GM12878 (cell line): ENCODE measurements at regions not wholly inside any gene's neighbourhood (a gene's known extent, or its start where the extent isn't known, plus 50 kb on each side); places are given as distances from the start of the nearest gene placed in this dataset.

Experiments used
- ATAC-seq: fragments of 200-7000 bp; cut with Tn5 transposase; 3 replicates; pipeline ENCODE4 v1.9.1; 2020; ENCODE audit warnings: mild to moderate bottlenecking, moderate library complexity
- BruUV-seq: library from RNA; stranded (reverse); fragments of 400-500 nt; replicated peaks from 2 replicates; lab custom pipeline; 2021; lab: Mats Ljungman, UMichigan
- CTCF ChIA-PET: fragments of 300-600 bp; sonication (Branson Sonifier 250); formaldehyde crosslinking; extraction: SDS; loops from one replicate; lab custom pipeline; 2021; ENCODE audit warnings: inconsistent platforms; lab: Yijun Ruan, JAX
- POLR2A ChIA-PET: fragments of 350-600 bp; formaldehyde crosslinking; extraction: SDS; loops from one replicate; lab custom pipeline; 2021; ENCODE audit warnings: inconsistent platforms; lab: Charles Lee
- RAD21 ChIA-PET: fragments of 300-600 bp; sonication (Branson Sonifier 250); formaldehyde crosslinking; loops from one replicate; lab custom pipeline; 2023; ENCODE audit warnings: antibody characterized with exemption; ENCODE audit not compliant: unreplicated experiment; lab: Charles Lee
- SMC1A ChIA-PET: fragments of 300-600 bp; sonication (Branson Sonifier 250); formaldehyde crosslinking; loops from one replicate; lab custom pipeline; 2023; ENCODE audit not compliant: unreplicated experiment, uncharacterized antibody; lab: Charles Lee
- DNase-seq: peaks from one replicate; pipeline ENCODE4 v3.0.0-alpha.2; 2011; ENCODE audit warnings: low read depth, low spot score
- FAIRE-seq: peaks from 3 replicates; lab custom pipeline; 2011; peaks lifted over from hg19 to GRCh38; lab: Jason Lieb, UNC
- H2AFZ ChIP-seq: 2 replicates; pipeline ENCODE4 v1.6.0; 2011; ENCODE audit warnings: low read depth, low read length, control low read depth; ENCODE audit not compliant: control insufficient read depth
- H3K27ac ChIP-seq: 2 replicates; pipeline ENCODE4 v1.5.1; 2011; ENCODE audit warnings: control low read depth; ENCODE audit not compliant: control insufficient read depth, insufficient read depth
- H3K27me3 ChIP-seq, 2 experiments: replicated peaks in 1 of 2; 2 replicates each; pipeline versions ENCODE4 v1.6.0 to v1.6.1; 2011; ENCODE audit warnings: low read length in 1 of 2; ENCODE audit not compliant: control insufficient read depth in 2 of 2, insufficient read depth in 2 of 2
- H3K36me3 ChIP-seq, 2 experiments: 2 replicates each; pipeline ENCODE4 v1.5.1; 2011; ENCODE audit warnings: low read length in 1 of 2; ENCODE audit not compliant: control insufficient read depth in 2 of 2, insufficient read depth in 2 of 2
- H3K4me1 ChIP-seq: 2 replicates; pipeline ENCODE4 v1.6.1; 2011; ENCODE audit warnings: mild to moderate bottlenecking, low read length, moderate library complexity, mixed read lengths; ENCODE audit not compliant: control insufficient read depth, insufficient read depth
- H3K4me2 ChIP-seq: 2 replicates; pipeline ENCODE4 v1.6.0; 2011; ENCODE audit warnings: control low read depth; ENCODE audit not compliant: control insufficient read depth, insufficient read depth
- H3K4me3 ChIP-seq: fragments of 200-600 bp; sonication (generic); 2 replicates; pipeline ENCODE4 v1.5.1; 2016
- H3K79me2 ChIP-seq: 2 replicates; pipeline ENCODE4 v1.6.0; 2011; ENCODE audit warnings: low read length; ENCODE audit not compliant: control insufficient read depth, insufficient read depth
- H3K9ac ChIP-seq: 2 replicates; pipeline ENCODE4 v1.8.0; 2011; ENCODE audit warnings: low read length, control low read depth, mixed read lengths; ENCODE audit not compliant: control insufficient read depth, insufficient read depth
- H3K9me3 ChIP-seq: replicated peaks from 3 replicates; pipeline ENCODE4 v1.5.1; 2011; ENCODE audit warnings: mild to moderate bottlenecking, low read length; ENCODE audit not compliant: control insufficient read depth, insufficient read depth
- H4K20me1 ChIP-seq: 2 replicates; pipeline ENCODE4 v1.6.0; 2011; ENCODE audit not compliant: control insufficient read depth, insufficient read depth
- CBX3 ChIP-seq: fragments of 200-600 bp; sonication (generic); IDR thresholded peaks from 2 replicates; pipeline ENCODE4 v1.6.1; 2016; ENCODE audit warnings: low read depth, borderline replicate concordance
- CREB1 ChIP-seq: IDR thresholded peaks from 2 replicates; pipeline ENCODE4 v1.6.1; 2012; ENCODE audit warnings: low read depth, mild to moderate bottlenecking, inconsistent platforms
- CREM ChIP-seq: IDR thresholded peaks from 2 replicates; pipeline ENCODE4 v1.6.1; 2014; ENCODE audit warnings: antibody characterized with exemption, low read depth
- EED ChIP-seq: sonication (generic); IDR thresholded peaks from 2 replicates; pipeline ENCODE4 v1.6.1; 2016; ENCODE audit warnings: antibody characterized with exemption, low read depth
- ELK1 ChIP-seq: IDR thresholded peaks from 2 replicates; pipeline ENCODE4 v1.6.1; 2012; ENCODE audit warnings: low read depth, low read length, improper control_type of control experiment
- ETV6 ChIP-seq, 2 experiments: fragments of 450-650 bp in 1 of 2; IDR thresholded peaks in 1 of 2; conservative IDR thresholded peaks in 1 of 2; 2 replicates each; pipeline ENCODE4 v1.6.1; 2014; ENCODE audit warnings: antibody characterized with exemption in 1 of 2, borderline replicate concordance in 1 of 2, low read depth in 1 of 2, mild to moderate bottlenecking in 1 of 2, moderate library complexity in 1 of 2
- GABPA ChIP-seq: IDR thresholded peaks from 2 replicates; pipeline ENCODE4 v1.6.1; 2014; ENCODE audit warnings: antibody characterized with exemption, low read depth, mild to moderate bottlenecking, inconsistent platforms
- JUND ChIP-seq: IDR thresholded peaks from 2 replicates; pipeline ENCODE4 v1.6.1; 2012; ENCODE audit warnings: low read depth, mild to moderate bottlenecking, low read length, improper control_type of control experiment, moderate library complexity
- KLF5 ChIP-seq: fragments of 450-650 bp; IDR thresholded peaks from 2 replicates; pipeline ENCODE4 v1.6.1; 2014; ENCODE audit warnings: mild to moderate bottlenecking; ENCODE audit not compliant: partially characterized antibody
- MTA2 ChIP-seq: fragments of 450-650 bp; IDR thresholded peaks from 2 replicates; pipeline ENCODE4 v1.6.1; 2016; ENCODE audit warnings: low read depth, mild to moderate bottlenecking, moderate library complexity
- RBBP5 ChIP-seq: fragments of 200-600 bp; sonication (generic); conservative IDR thresholded peaks from 2 replicates; pipeline ENCODE4 v1.6.1; 2016
- SPI1 ChIP-seq: IDR thresholded peaks from 2 replicates; pipeline ENCODE4 v1.6.1; 2011; ENCODE audit warnings: low read depth, mild to moderate bottlenecking, low read length, moderate library complexity, borderline replicate concordance; ENCODE audit not compliant: insufficient read depth
- TBL1XR1 ChIP-seq: IDR thresholded peaks from 2 replicates; pipeline ENCODE4 v1.6.1; 2012; ENCODE audit warnings: low read depth, low read length, improper control_type of control experiment
- WGBS: methylation state at CpG from one replicate; pipeline ENCODE4 v1.1.6; 2016; ENCODE audit warnings: low lambda C conversion rate; ENCODE audit not compliant: insufficient replicate concordance, insufficient coverage; ENCODE audit errors: missing lambda C conversion rate; 5-methylcytosine and 5-hydroxymethylcytosine counted together
- in situ Hi-C: fragments of 300-500 bp; cut with MboI; formaldehyde crosslinking; loops from 9 replicates; pipeline ENCODE4 v1.14.3; 2018; ENCODE audit warnings: mixed read lengths
- intact Hi-C: fragments of 100-400 bp; cut with micrococcal nuclease; formaldehyde crosslinking; loops from one replicate; pipeline ENCODE4 v1.14.2; 2022; ENCODE audit not compliant: unreplicated experiment
- TF ChIP-seq, protein P1 (sequence below): IDR thresholded peaks from 2 replicates; pipeline ENCODE4 v1.6.1; 2011; ENCODE audit warnings: mild to moderate bottlenecking, low read depth, low read length, moderate library complexity; ENCODE audit not compliant: insufficient replicate concordance
- TF ChIP-seq, protein P2 (sequence below): fragments of 450-650 bp; IDR thresholded peaks from 2 replicates; pipeline ENCODE4 v1.6.1; 2016; ENCODE audit warnings: mild to moderate bottlenecking

GRCh38 chr16:50881331-50881830, 139.5 kb downstream of the CYLD start:
- ChIA-PET RAD21 (no interaction called here), CTCF (no interaction called here), POLR2A (no interaction called here), SMC1A (no interaction called here)
- BruUV-seq, result no TSS peak
- ATAC-seq (no peak), DNase-seq (no peak), FAIRE-seq (no peak)
- intact Hi-C loops (loop anchor here (10.0 kb wide), 1 partner anchor 63 kb away; no protein-coding TSS in a partner anchor), in situ Hi-C loops (no loop called here)
- Histone ChIP-seq H3K36me3 (no peaks in the 10 kb centered on the region), H4K20me1 (no peaks in the 10 kb centered on the region), H3K9me3 (no peaks in the 10 kb centered on the region), H2AFZ (no peak overlapping the region), H3K79me2 (no peaks in the 10 kb centered on the region), H3K27ac (no peak overlapping the region), H3K9ac (no peak overlapping the region), H3K4me3 (no peak overlapping the region), H3K27me3 (no peaks in the 10 kb centered on the region; a peak in 1 of 4 replicates), H3K4me2 (no peak overlapping the region), H3K4me1 (no peaks in the 10 kb centered on the region)
- no peak for TF ChIP-seq GABPA
- TF ChIP-seq, protein P1, sequence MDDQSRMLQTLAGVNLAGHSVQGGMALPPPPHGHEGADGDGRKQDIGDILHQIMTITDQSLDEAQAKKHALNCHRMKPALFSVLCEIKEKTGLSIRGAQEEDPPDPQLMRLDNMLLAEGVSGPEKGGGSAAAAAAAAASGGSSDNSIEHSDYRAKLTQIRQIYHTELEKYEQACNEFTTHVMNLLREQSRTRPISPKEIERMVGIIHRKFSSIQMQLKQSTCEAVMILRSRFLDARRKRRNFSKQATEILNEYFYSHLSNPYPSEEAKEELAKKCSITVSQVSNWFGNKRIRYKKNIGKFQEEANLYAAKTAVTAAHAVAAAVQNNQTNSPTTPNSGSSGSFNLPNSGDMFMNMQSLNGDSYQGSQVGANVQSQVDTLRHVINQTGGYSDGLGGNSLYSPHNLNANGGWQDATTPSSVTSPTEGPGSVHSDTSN, result no peak
- WGBS, result 51% methylated on average over 7 of the region's 7 CpGs

GRCh38 chr16:50880926-50881325, 139.0 kb downstream of the CYLD start:
- H4K20me1 ChIP-seq, result no peaks in the 10 kb centered on the region
- H3K9ac ChIP-seq, result no peak overlapping the region
- no peaks in the 10 kb centered on the region for H3K36me3 ChIP-seq
- FAIRE-seq (no peak), DNase-seq (no peak), ATAC-seq (no peak)
- no TSS peak for BruUV-seq
- intact Hi-C loops (loop anchor here (10.0 kb wide), 1 partner anchor 64 kb away; no protein-coding TSS in a partner anchor), in situ Hi-C loops (no loop called here)
- SMC1A ChIA-PET, result no interaction called here
- no peak overlapping the region for H3K4me2 ChIP-seq
- RAD21 ChIA-PET, result no interaction called here
- H3K9me3 ChIP-seq, result no peaks in the 10 kb centered on the region
- POLR2A ChIA-PET, result no interaction called here
- no peak overlapping the region for H3K27ac ChIP-seq
- H3K27me3 ChIP-seq, result no peaks in the 10 kb centered on the region; a peak in 1 of 4 replicates
- CTCF ChIA-PET, result no interaction called here
- H3K79me2 ChIP-seq, result no peaks in the 10 kb centered on the region
- no peak overlapping the region for H2AFZ ChIP-seq
- H3K4me1 ChIP-seq, result no peaks in the 10 kb centered on the region
- H3K4me3 ChIP-seq, result no peak overlapping the region
- 23% methylated on average over 3 of the region's 3 CpGs for WGBS
- no peak for TF ChIP-seq SPI1
- TF ChIP-seq RBBP5, result no peak
- no peak for TF ChIP-seq CREB1
- no peak for TF ChIP-seq ELK1
- no peak for TF ChIP-seq CBX3
- no peak for TF ChIP-seq EED
- no peak for TF ChIP-seq ETV6 (conservative IDR thresholded peaks at IDR 0.05 in 1 of 2, IDR thresholded peaks at IDR 0.05 in 1 of 2; ENCODE audit: borderline replicate concordance in 1 of 2, low read depth in 1 of 2)
- no peak for TF ChIP-seq TBL1XR1
- no peak for TF ChIP-seq MTA2
- TF ChIP-seq JUND, result no peak
- no peak for TF ChIP-seq CREM
- TF ChIP-seq, protein P2, sequence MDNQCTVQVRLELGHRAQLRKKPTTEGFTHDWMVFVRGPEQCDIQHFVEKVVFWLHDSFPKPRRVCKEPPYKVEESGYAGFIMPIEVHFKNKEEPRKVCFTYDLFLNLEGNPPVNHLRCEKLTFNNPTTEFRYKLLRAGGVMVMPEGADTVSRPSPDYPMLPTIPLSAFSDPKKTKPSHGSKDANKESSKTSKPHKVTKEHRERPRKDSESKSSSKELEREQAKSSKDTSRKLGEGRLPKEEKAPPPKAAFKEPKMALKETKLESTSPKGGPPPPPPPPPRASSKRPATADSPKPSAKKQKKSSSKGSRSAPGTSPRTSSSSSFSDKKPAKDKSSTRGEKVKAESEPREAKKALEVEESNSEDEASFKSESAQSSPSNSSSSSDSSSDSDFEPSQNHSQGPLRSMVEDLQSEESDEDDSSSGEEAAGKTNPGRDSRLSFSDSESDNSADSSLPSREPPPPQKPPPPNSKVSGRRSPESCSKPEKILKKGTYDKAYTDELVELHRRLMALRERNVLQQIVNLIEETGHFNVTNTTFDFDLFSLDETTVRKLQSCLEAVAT, result no peak
- TF ChIP-seq KLF5, result no peak
